Breast epithelium (tissue), 3 donors: ENCODE measurements at regions not wholly inside any gene's neighbourhood (a gene's known extent, or its start where the extent isn't known, plus 50 kb on each side); places are given as distances from the start of the nearest gene placed in this dataset.

Experiments
- CTCF ChIP-seq, 3 donors: fragments of 450-650 bp; IDR thresholded peaks; one replicate each; pipeline ENCODE4 v1.5.1; 2016 to 2017; ENCODE audit warnings: antibody characterized with exemption in 3 of 3, mild to moderate bottlenecking in 3 of 3, moderate library complexity in 3 of 3
- POLR2A ChIP-seq: fragments of 450-650 bp; IDR thresholded peaks from one replicate; pipeline ENCODE4 v1.6.1; 2016; ENCODE audit warnings: antibody characterized with exemption, mild to moderate bottlenecking, moderate library complexity
- POLR2AphosphoS5 ChIP-seq, 3 donors: sonication (generic); formaldehyde crosslinking; IDR thresholded peaks; one replicate each; pipeline ENCODE4 v1.6.1; 2017; ENCODE audit warnings: antibody characterized with exemption in 3 of 3

GRCh38 chr18:29711932-29712331, 1330.6 kb downstream of the DSC3 start:
- TF ChIP-seq POLR2AphosphoS5 (IDR thresholded peaks at IDR 0.05) (no peak), CTCF (IDR thresholded peaks at IDR 0.05) (no peak), POLR2A (no peak)
